Peyer's patch (tissue), 4 donors: ENCODE measurements at regions not wholly inside any gene's neighbourhood (a gene's known extent, or its start where the extent isn't known, plus 50 kb on each side); places are given as distances from the start of the nearest gene placed in this dataset.

ENCODE experiments used
- POLR2A ChIP-seq, 2 donors: fragments of 450-650 bp; IDR thresholded peaks; one replicate each; pipeline ENCODE4 v1.5.1; 2017; ENCODE audit warnings: antibody characterized with exemption in 2 of 2, mild to moderate bottlenecking in 2 of 2, moderate library complexity in 2 of 2
- TF ChIP-seq, protein P1 (sequence below), 6 experiments: fragments of 450-650 bp in 4 of 6; fragments of 200-600 bp in 2 of 6; sonication (generic) in 1 of 6; IDR thresholded peaks; one replicate each; pipeline ENCODE4 v1.5.1; 2017 to 2019; ENCODE audit warnings: antibody characterized with exemption in 6 of 6, mild to moderate bottlenecking in 3 of 6, moderate library complexity in 1 of 6

DNA sequence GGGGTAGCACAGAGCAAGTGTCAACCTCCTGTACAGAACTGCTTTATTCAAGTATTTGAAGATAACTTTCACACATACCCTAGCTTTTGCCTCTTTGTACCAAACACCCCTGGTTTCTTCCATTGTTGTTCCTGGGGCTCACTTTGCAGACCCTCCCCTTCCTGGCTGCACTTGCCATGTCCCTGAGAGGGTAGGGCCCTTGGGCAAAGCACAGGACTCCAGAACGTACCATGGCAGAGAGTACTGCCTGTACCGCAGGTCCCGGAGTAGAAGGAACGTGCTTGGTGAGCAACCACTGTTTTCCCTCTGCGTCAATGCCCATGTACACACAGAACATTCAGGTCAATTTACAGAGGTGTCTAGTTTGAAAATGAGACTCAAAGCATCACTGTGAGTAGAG is 290.4 kb downstream of the EN1 start:
- TF ChIP-seq, protein P1, sequence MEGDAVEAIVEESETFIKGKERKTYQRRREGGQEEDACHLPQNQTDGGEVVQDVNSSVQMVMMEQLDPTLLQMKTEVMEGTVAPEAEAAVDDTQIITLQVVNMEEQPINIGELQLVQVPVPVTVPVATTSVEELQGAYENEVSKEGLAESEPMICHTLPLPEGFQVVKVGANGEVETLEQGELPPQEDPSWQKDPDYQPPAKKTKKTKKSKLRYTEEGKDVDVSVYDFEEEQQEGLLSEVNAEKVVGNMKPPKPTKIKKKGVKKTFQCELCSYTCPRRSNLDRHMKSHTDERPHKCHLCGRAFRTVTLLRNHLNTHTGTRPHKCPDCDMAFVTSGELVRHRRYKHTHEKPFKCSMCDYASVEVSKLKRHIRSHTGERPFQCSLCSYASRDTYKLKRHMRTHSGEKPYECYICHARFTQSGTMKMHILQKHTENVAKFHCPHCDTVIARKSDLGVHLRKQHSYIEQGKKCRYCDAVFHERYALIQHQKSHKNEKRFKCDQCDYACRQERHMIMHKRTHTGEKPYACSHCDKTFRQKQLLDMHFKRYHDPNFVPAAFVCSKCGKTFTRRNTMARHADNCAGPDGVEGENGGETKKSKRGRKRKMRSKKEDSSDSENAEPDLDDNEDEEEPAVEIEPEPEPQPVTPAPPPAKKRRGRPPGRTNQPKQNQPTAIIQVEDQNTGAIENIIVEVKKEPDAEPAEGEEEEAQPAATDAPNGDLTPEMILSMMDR (IDR thresholded peaks at IDR 0.05), result no peak
- no peak for TF ChIP-seq POLR2A (IDR thresholded peaks at IDR 0.05)
